Sigmoid colon (tissue), 4 donors: ENCODE measurements at regions not wholly inside any gene's neighbourhood (a gene's known extent, or its start where the extent isn't known, plus 50 kb on each side); places are given as distances from the start of the nearest gene placed in this dataset.

Source experiments
- EP300 ChIP-seq, 4 donors: sonication (generic); formaldehyde crosslinking; IDR thresholded peaks; one replicate each; pipeline ENCODE4 v1.6.1; 2017; ENCODE audit warnings: antibody characterized with exemption in 4 of 4
- POLR2A ChIP-seq, 2 donors: fragments of 450-650 bp; IDR thresholded peaks; one replicate each; pipeline ENCODE4 v1.6.1; 2016; ENCODE audit warnings: antibody characterized with exemption in 2 of 2, mild to moderate bottlenecking in 2 of 2, moderate library complexity in 2 of 2

DNA sequence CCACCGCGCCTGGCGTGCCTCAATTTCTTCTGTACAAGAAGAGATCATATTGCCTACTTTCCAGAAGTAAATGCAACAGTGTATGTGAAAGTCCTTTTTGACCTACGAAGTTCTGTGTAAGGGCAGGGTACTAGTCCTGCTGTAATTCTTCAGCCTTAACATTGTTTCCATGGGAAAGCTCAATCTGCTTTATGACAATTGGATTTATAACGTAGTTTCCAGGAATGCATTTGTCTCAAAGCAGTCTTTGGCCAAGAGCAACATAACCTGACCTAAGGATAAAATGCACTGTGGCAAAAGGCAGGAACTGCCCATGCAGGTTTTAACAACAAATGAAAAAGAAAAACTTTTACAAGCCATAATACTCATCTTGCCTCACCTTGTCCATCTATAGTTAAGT lies 108.1 kb upstream of the PODXL start:
- TF ChIP-seq POLR2A (IDR thresholded peaks at IDR 0.05) (no peak), EP300 (IDR thresholded peaks at IDR 0.05) (no peak)
